Lower lobe of right lung (tissue), 2 donors: ENCODE measurements at regions not wholly inside any gene's neighbourhood (a gene's known extent, or its start where the extent isn't known, plus 50 kb on each side); places are given as distances from the start of the nearest gene placed in this dataset.

Experiments
- ATAC-seq, 2 donors: fragments of 200-7000 bp; cut with Tn5 transposase; one replicate each; pipeline ENCODE4 v1.9.1; 2020 to 2022; ENCODE audit warnings: mild to moderate bottlenecking in 2 of 2, moderate library complexity in 2 of 2
- DNase-seq: peaks from one replicate; pipeline ENCODE4 v3.0.0-alpha.2; 2020
- H3K27ac ChIP-seq: fragments of 200-600 bp; one replicate; pipeline ENCODE4 v1.8.0; 2022
- H3K27me3 ChIP-seq: fragments of 200-600 bp; one replicate; pipeline ENCODE4 v1.8.0; 2022; ENCODE audit warnings: low read depth
- H3K36me3 ChIP-seq: fragments of 200-600 bp; one replicate; pipeline ENCODE4 v1.8.0; 2022; ENCODE audit warnings: mild to moderate bottlenecking
- H3K4me1 ChIP-seq: fragments of 200-600 bp; one replicate; pipeline ENCODE4 v1.8.0; 2022
- H3K4me3 ChIP-seq: fragments of 200-600 bp; one replicate; pipeline ENCODE4 v1.8.0; 2022; ENCODE audit warnings: mild to moderate bottlenecking
- H3K9me3 ChIP-seq: fragments of 200-600 bp; one replicate; pipeline ENCODE4 v1.8.0; 2022
- CTCF ChIP-seq: fragments of 200-600 bp; IDR thresholded peaks from one replicate; pipeline ENCODE4 v1.8.0; 2022; ENCODE audit warnings: antibody characterized with exemption, mild to moderate bottlenecking
- intact Hi-C: fragments of 100-400 bp; cut with DNase I; formaldehyde crosslinking; loops from one replicate; pipeline ENCODE4 v1.11.0; 2022
- donor health status: DM: no; HTN: yes; CAD: no; lungs with severe emphysema.

GRCh38 chr15:77727635-77728304 lies 95.1 kb upstream of the LINGO1 start:
- intact Hi-C loops = no loop called here
- Histone ChIP-seq H3K4me1 (no peaks in the 10 kb centered on the region), H3K27ac (no peak overlapping the region), H3K27me3 (peaks cover 17% of the 10 kb centered on the region), H3K4me3 (no peak overlapping the region), H3K9me3 (no peaks in the 10 kb centered on the region), H3K36me3 (no peaks in the 10 kb centered on the region)
- no peak for ATAC-seq
- DNase-seq = no peak
- no peak for TF ChIP-seq CTCF

DNA sequence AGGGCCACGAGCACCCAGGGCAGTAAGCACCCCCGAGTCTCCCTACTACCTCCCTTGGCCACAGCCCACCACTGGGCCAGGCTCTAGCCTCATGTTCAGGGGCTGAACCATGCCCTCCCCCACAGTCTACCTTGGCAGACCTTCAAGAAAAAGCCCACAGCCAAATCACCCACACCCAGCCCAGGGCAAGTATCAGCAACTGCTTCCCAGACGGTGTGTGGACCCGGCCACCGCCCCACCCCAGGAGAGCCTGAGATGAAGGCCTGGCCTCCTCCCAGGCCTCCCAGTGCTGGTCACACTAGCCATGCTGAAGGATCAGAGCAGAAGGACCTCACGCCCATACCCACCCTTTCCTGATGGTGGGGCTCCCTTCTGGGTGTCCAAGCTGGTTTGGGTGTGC lies 92.0 kb upstream of the LINGO1 start:
- ATAC-seq = no peak
- no peak overlapping the region for H3K27ac ChIP-seq
- no peak for DNase-seq
- H3K27me3 ChIP-seq = peaks cover 11% of the 10 kb centered on the region
- H3K4me1 ChIP-seq = no peaks in the 10 kb centered on the region
- intact Hi-C loops = no loop called here
- no peaks in the 10 kb centered on the region for H3K9me3 ChIP-seq
- no peaks in the 10 kb centered on the region for H3K36me3 ChIP-seq
- no peak overlapping the region for H3K4me3 ChIP-seq
- TF ChIP-seq CTCF = no peak

DNA sequence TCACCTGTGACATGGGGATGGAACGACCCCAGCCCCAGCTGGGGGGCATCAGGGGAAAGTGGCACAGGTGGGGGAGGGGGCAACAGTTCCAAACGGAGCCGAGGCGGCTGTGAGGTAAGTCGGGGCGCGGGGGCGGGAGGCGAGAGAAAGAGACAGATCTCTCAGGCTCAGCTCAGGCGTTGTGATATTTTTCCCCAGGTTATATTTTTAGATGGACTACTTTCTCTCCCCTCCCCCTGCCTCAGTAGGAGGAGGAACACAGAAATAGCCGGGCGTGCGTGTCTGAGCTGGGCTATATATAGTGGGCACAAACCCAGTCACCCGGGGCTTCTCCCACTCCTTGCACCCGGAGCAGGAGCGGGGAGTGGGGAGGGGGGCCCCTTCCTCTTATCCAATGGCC lies 91.0 kb upstream of the LINGO1 start:
- intact Hi-C loops = no loop called here
- no peak for TF ChIP-seq CTCF
- H3K36me3 ChIP-seq = no peaks in the 10 kb centered on the region
- no peak for DNase-seq
- H3K4me3 ChIP-seq = no peak overlapping the region
- H3K27me3 ChIP-seq = peaks cover 11% of the 10 kb centered on the region
- no peaks in the 10 kb centered on the region for H3K9me3 ChIP-seq
- no peak overlapping the region for H3K27ac ChIP-seq
- H3K4me1 ChIP-seq = no peaks in the 10 kb centered on the region
- no peak for ATAC-seq

- Histone ChIP-seq H3K4me3 (no peak overlapping the region), H3K9me3 (no peaks in the 10 kb centered on the region), H3K36me3 (no peaks in the 10 kb centered on the region), H3K27me3 (peaks cover 15% of the 10 kb centered on the region), H3K4me1 (no peaks in the 10 kb centered on the region), H3K27ac (no peak overlapping the region)
- TF ChIP-seq CTCF = no peak
- intact Hi-C loops = no loop called here
- DNase-seq (no peak), ATAC-seq (no peak)
Observed at GRCh38 chr15:77722759-77723460, 90.2 kb upstream of the LINGO1 start.

DNA sequence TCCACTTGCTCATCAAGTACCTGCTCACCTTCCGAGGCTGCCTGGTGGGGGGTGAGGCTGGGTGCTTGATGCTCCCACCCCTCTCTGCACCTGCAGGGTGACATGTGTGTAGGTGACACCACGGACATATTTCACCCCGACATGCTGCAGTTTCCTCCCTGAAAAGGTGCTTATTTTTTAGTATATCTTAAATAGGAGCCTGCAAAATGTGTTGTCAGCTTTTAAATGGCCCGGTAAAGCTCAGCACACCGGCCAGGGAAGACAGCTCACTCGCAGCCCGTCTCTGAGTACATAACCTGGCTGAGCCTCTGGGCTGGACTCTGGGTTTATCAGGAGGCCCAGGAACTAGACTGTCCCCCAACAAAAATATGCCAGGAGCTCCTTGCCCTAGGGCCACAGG lies 89.3 kb upstream of the LINGO1 start:
- ATAC-seq = no peak

More for the DNA sequence above, 89.3 kb upstream of the LINGO1 start:
- no peaks in the 10 kb centered on the region for H3K4me1 ChIP-seq
- no peak overlapping the region for H3K4me3 ChIP-seq
- H3K27me3 ChIP-seq = peaks cover 23% of the 10 kb centered on the region
- no peak for TF ChIP-seq CTCF
- no peaks in the 10 kb centered on the region for H3K9me3 ChIP-seq
- no peaks in the 10 kb centered on the region for H3K36me3 ChIP-seq
- no peak overlapping the region for H3K27ac ChIP-seq
- no peak for DNase-seq
- intact Hi-C loops = no loop called here
